Heart right ventricle (tissue), 16 donors: ENCODE measurements at regions not wholly inside any gene's neighbourhood (a gene's known extent, or its start where the extent isn't known, plus 50 kb on each side); places are given as distances from the start of the nearest gene placed in this dataset.

Source experiments
- ATAC-seq, 8 donors: fragments of 200-7000 bp; cut with Tn5 transposase; one replicate each; pipeline ENCODE4 v1.9.1; 2020; ENCODE audit warnings: mild to moderate bottlenecking in 8 of 8, moderate library complexity in 8 of 8, moderate number of reproducible peaks in 1 of 8
- DNase-seq, 2 donors: peaks; one replicate each; pipeline ENCODE4 v3.0.0-alpha.2; 2020
- H3K27ac ChIP-seq, 10 donors: fragments of 200-600 bp; sonication (generic) in 2 of 10; one replicate each; pipeline versions ENCODE4 v1.5.0 to v1.8.0; 2020 to 2022; ENCODE audit warnings: mild to moderate bottlenecking in 3 of 10
- H3K27me3 ChIP-seq, 7 donors: fragments of 200-600 bp; one replicate each; pipeline ENCODE4 v1.8.0; 2021 to 2022; ENCODE audit warnings: mild to moderate bottlenecking in 2 of 7
- H3K36me3 ChIP-seq, 9 donors: fragments of 200-600 bp; sonication (generic) in 1 of 9; one replicate each; pipeline versions ENCODE4 v1.5.0 to v1.8.0; 2020 to 2022; ENCODE audit warnings: mild to moderate bottlenecking in 2 of 9
- H3K4me1 ChIP-seq, 9 donors: fragments of 200-600 bp; sonication (generic) in 1 of 9; one replicate each; pipeline versions ENCODE4 v1.5.0 to v1.8.0; 2020 to 2022; ENCODE audit warnings: mild to moderate bottlenecking in 4 of 9
- H3K4me3 ChIP-seq, 10 donors: fragments of 200-600 bp; sonication (generic) in 2 of 10; one replicate each; pipeline versions ENCODE4 v1.5.0 to v1.8.0; 2020 to 2022; ENCODE audit warnings: mild to moderate bottlenecking in 7 of 10, moderate library complexity in 2 of 10
- H3K9me3 ChIP-seq, 11 donors: fragments of 200-600 bp in 10 of 11; sonication (generic) in 2 of 11; one replicate each; pipeline versions ENCODE4 v1.5.0 to v1.8.0; 2013 to 2022; ENCODE audit warnings: mild to moderate bottlenecking in 2 of 11, control low read depth in 1 of 11, moderate library complexity in 1 of 11
- CTCF ChIP-seq, 9 donors: fragments of 200-600 bp; sonication (generic) in 2 of 9; IDR thresholded peaks; one replicate each; pipeline versions ENCODE4 v1.5.0 to v1.8.0; 2021 to 2022; ENCODE audit warnings: antibody characterized with exemption in 9 of 9, mild to moderate bottlenecking in 5 of 9, moderate library complexity in 1 of 9
- WGBS, 2 donors: extraction: QIAGEN DNeasy Blood & Tissue Kit; methylation state at CpG; one replicate each; pipeline ENCODE4 v1.1.7; 2013; ENCODE audit warnings: inconsistent platforms in 1 of 2; 5-methylcytosine and 5-hydroxymethylcytosine counted together
- intact Hi-C, 10 donors: fragments of 100-400 bp; cut with DNase I; formaldehyde crosslinking; loops; one replicate each; pipeline versions ENCODE4 v1.11.1 to v1.14.2; 2022
- donor health status: Arrhythmogenic right ventricular cardiomyopathy.
- donor health status: ischemic (EF 13 %, LVEDD 7.1; RV severe dilation, severe dysfunction).
- donor health status: healthy with polysubstance abuse.
- donor health status: DM: no; HTN: yes; CAD: no.
- donor health status: DM: no; HTN: no; CAD: no.
- donor health status: ischemic (EF 25% LVEDD 6.9; RV normal size, moderate dysfunction).
- donor health status: ischemic (EF 25% LVEDD 5.7; RV mildly dilated, moderate dysfunction).
- donor health status: healthy.
- donor health status: DM: yes; HTN: yes; CAD: no.
- donor health status: Ischemic cardiomyopathy.
- donor health status: ischemic (EF 35%, LVEDD 5.7; RV mildly dilated, moderate dysfunction).
- donor health status: nonischemic (EF 11% LVEDD 7.7; RV severe dilation, severe dysfunction).
- donor health status: DM: yes; HTN: yes; CAD: no.
- donor health status: PGD.
- donor health status: ischemic (EF 29% LVEDD 5.4; RV normal size, mild dysfunction).
- donor health status: nonischemic (EF 23%, LVEDD 6.1; RV moderate dilation, normal function).

- no peak overlapping the region for H3K4me3 ChIP-seq
- TF ChIP-seq CTCF (IDR thresholded peaks at IDR 0.05): no peak
- DNase-seq (no peak), ATAC-seq (no peak)
- no peaks in the 10 kb centered on the region for H3K36me3 ChIP-seq
- no peaks in the 10 kb centered on the region for H3K4me1 ChIP-seq
- no peak overlapping the region for H3K27ac ChIP-seq
- H3K9me3 ChIP-seq: peaks cover 0 to 39% (median 0%) of the 10 kb centered on the region in 11 donors
- intact Hi-C loops: no loop called here
- WGBS, 2 donors: 57 to 69% methylated on average over 3 of the region's 3 CpGs
- H3K27me3 ChIP-seq: no peaks in the 10 kb centered on the region
These were observed 211.4 kb downstream of the TUSC7 start for GRCh38 chr3:116920826-116921610.

GRCh38 chr3:116927918-116928317 lies 218.3 kb downstream of the TUSC7 start:
- intact Hi-C loops: no loop called here
- Histone ChIP-seq H3K4me3 (no peak overlapping the region), H3K9me3 (peaks cover 0 to 29% (median 0%) of the 10 kb centered on the region in 11 donors), H3K36me3 (no peaks in the 10 kb centered on the region), H3K4me1 (no peaks in the 10 kb centered on the region), H3K27me3 (no peaks in the 10 kb centered on the region), H3K27ac (no peak overlapping the region)
- WGBS, 2 donors: 68 to 75% methylated on average over 4 of the region's 4 CpGs
- TF ChIP-seq CTCF (IDR thresholded peaks at IDR 0.05): no peak
- ATAC-seq: no peak
- no peak for DNase-seq

GRCh38 chr3:116929505-116930222 lies 220.1 kb downstream of the TUSC7 start:
- no peaks in the 10 kb centered on the region for H3K27me3 ChIP-seq
- TF ChIP-seq CTCF (IDR thresholded peaks at IDR 0.05): no peak
- H3K4me3 ChIP-seq: no peak overlapping the region
- intact Hi-C loops: no loop called here
- ATAC-seq (no peak), DNase-seq (no peak)
- WGBS, 2 donors: 75 to 87% methylated on average over 3 of the region's 3 CpGs
- H3K9me3 ChIP-seq: peaks cover 0 to 14% (median 0%) of the 10 kb centered on the region in 11 donors
- no peaks in the 10 kb centered on the region for H3K4me1 ChIP-seq
- no peaks in the 10 kb centered on the region for H3K36me3 ChIP-seq
- H3K27ac ChIP-seq: no peak overlapping the region

GRCh38 chr3:116930786-116931185 lies 221.2 kb downstream of the TUSC7 start:
- no peak for TF ChIP-seq CTCF (IDR thresholded peaks at IDR 0.05)
- Histone ChIP-seq H3K36me3 (no peaks in the 10 kb centered on the region), H3K27ac (no peak overlapping the region), H3K27me3 (no peaks in the 10 kb centered on the region), H3K9me3 (peaks cover 0 to 5% (median 0%) of the 10 kb centered on the region in 11 donors), H3K4me1 (no peaks in the 10 kb centered on the region), H3K4me3 (no peak overlapping the region)
- 70 to 83% methylated on average over 5 of the region's 5 CpGs for WGBS, 2 donors
- intact Hi-C loops: no loop called here
- DNase-seq: no peak
- no peak for ATAC-seq
